Fibroblast of lung (primary cell): ENCODE measurements at regions not wholly inside any gene's neighbourhood (a gene's known extent, or its start where the extent isn't known, plus 50 kb on each side); places are given as distances from the start of the nearest gene placed in this dataset.

Experiments
- DNase-seq, 2 donors: peaks; one replicate each; pipeline versions ENCODE4 v3.0.0 to v3.0.0-alpha.2; 2010; ENCODE audit warnings: low read depth in 2 of 2
- H2AFZ ChIP-seq: 2 replicates; pipeline ENCODE4 v1.5.1; 2012; ENCODE audit warnings: low read length, control low read depth, inconsistent platforms
- H3K27ac ChIP-seq: 2 replicates; pipeline ENCODE4 v1.5.1; 2011; ENCODE audit warnings: low read length, control low read depth; ENCODE audit not compliant: insufficient read depth
- H3K27me3 ChIP-seq: 2 replicates; pipeline ENCODE4 v1.5.1; 2011; ENCODE audit warnings: mild to moderate bottlenecking, low read length; ENCODE audit not compliant: control insufficient read depth, insufficient read depth
- H3K36me3 ChIP-seq: 2 replicates; pipeline ENCODE4 v1.5.1; 2011; ENCODE audit warnings: low read length; ENCODE audit not compliant: control insufficient read depth, insufficient read depth
- H3K4me1 ChIP-seq: 2 replicates; pipeline ENCODE4 v1.5.1; 2011; ENCODE audit warnings: low read length; ENCODE audit not compliant: control insufficient read depth, insufficient read depth; ENCODE audit errors: extremely low read depth
- H3K4me2 ChIP-seq: 2 replicates; pipeline ENCODE4 v1.5.1; 2011; ENCODE audit warnings: low read length, control low read depth; ENCODE audit not compliant: insufficient read depth; ENCODE audit errors: extremely low read depth
- H3K4me3 ChIP-seq, 4 experiments: fragments of 200-600 bp in 1 of 4; sonication (generic) in 1 of 4; replicated peaks in 1 of 4; 2 replicates each; pipeline ENCODE4 v1.5.1; 2011 to 2016; ENCODE audit warnings: low read length in 4 of 4, low read depth in 3 of 4, mild to moderate bottlenecking in 3 of 4, control low read depth in 2 of 4, inconsistent platforms in 1 of 4, mixed read lengths in 1 of 4; ENCODE audit not compliant: insufficient read depth in 1 of 4; ENCODE audit errors: control extremely low read depth in 1 of 4
- H3K79me2 ChIP-seq: 2 replicates; pipeline ENCODE4 v1.5.1; 2012; ENCODE audit warnings: mild to moderate bottlenecking, low read length, inconsistent platforms; ENCODE audit not compliant: control insufficient read depth, insufficient read depth
- H3K9ac ChIP-seq: 2 replicates; pipeline ENCODE4 v1.5.1; 2011; ENCODE audit warnings: mild to moderate bottlenecking, low read length, control low read depth; ENCODE audit not compliant: insufficient read depth
- H3K9me3 ChIP-seq: 2 replicates; pipeline ENCODE4 v1.5.1; 2012; ENCODE audit warnings: low read depth, low read length; ENCODE audit not compliant: control insufficient read depth, insufficient read depth
- H4K20me1 ChIP-seq: 2 replicates; pipeline ENCODE4 v1.5.1; 2011; ENCODE audit warnings: low read length; ENCODE audit not compliant: control insufficient read depth, insufficient read depth; ENCODE audit errors: extremely low read depth
- CTCF ChIP-seq, 2 donors: IDR thresholded peaks in 1 of 2; conservative IDR thresholded peaks in 1 of 2; 1 replicate in 1 of 2; 2 replicates in 1 of 2; pipeline ENCODE4 v1.5.1; 2011 to 2012; ENCODE audit warnings: low read length in 2 of 2, control low read depth in 1 of 2, inconsistent platforms in 1 of 2, low read depth in 1 of 2, mild to moderate bottlenecking in 1 of 2
- EZH2 ChIP-seq: IDR thresholded peaks from 2 replicates; pipeline ENCODE4 v1.5.1; 2012; ENCODE audit warnings: low read length, control low read depth, mild to moderate bottlenecking; ENCODE audit errors: missing control alignments

GRCh38 chr10:10849306-10849705 is 168.4 kb upstream of the CELF2 start:
- Histone ChIP-seq H3K27ac (no peak overlapping the region), H3K9me3 (no peaks in the 10 kb centered on the region)

GRCh38 chr10:10850214-10850613 is 167.5 kb upstream of the CELF2 start:
- no peaks in the 10 kb centered on the region for H4K20me1 ChIP-seq
- no peak overlapping the region for H3K4me3 ChIP-seq
- H3K79me2 ChIP-seq = no peaks in the 10 kb centered on the region
- H3K9ac ChIP-seq = no peak overlapping the region
- no peaks in the 10 kb centered on the region for H3K4me1 ChIP-seq
- H3K9me3 ChIP-seq = no peaks in the 10 kb centered on the region
- no peak for DNase-seq
- no peaks in the 10 kb centered on the region for H3K36me3 ChIP-seq
- TF ChIP-seq EZH2 = no peak
- TF ChIP-seq CTCF (conservative IDR thresholded peaks at IDR 0.05 in 1 of 2, IDR thresholded peaks at IDR 0.05 in 1 of 2; ENCODE audit: low read depth in 1 of 2, low read length in 2 of 2) = no peak
- no peak overlapping the region for H2AFZ ChIP-seq
- no peaks in the 10 kb centered on the region for H3K27me3 ChIP-seq
- no peak overlapping the region for H3K4me2 ChIP-seq
- H3K27ac ChIP-seq = no peak overlapping the region

More at GRCh38 chr10:10849306-10849705, 168.4 kb upstream of the CELF2 start:
- Histone ChIP-seq H3K79me2 (no peaks in the 10 kb centered on the region), H4K20me1 (no peaks in the 10 kb centered on the region), H3K36me3 (no peaks in the 10 kb centered on the region), H3K4me1 (no peaks in the 10 kb centered on the region), H3K9ac (no peak overlapping the region), H3K4me3 (no peak overlapping the region), H2AFZ (no peak overlapping the region), H3K4me2 (no peak overlapping the region), H3K27me3 (no peaks in the 10 kb centered on the region)
- no peak for TF ChIP-seq EZH2
- TF ChIP-seq CTCF (conservative IDR thresholded peaks at IDR 0.05 in 1 of 2, IDR thresholded peaks at IDR 0.05 in 1 of 2; ENCODE audit: low read depth in 1 of 2, low read length in 2 of 2) = no peak
- DNase-seq = no peak

- TF ChIP-seq EZH2 (no peak), CTCF (conservative IDR thresholded peaks at IDR 0.05 in 1 of 2, IDR thresholded peaks at IDR 0.05 in 1 of 2; ENCODE audit: low read depth in 1 of 2, low read length in 2 of 2) (no peak)
- Histone ChIP-seq H3K27ac (no peak overlapping the region), H3K79me2 (no peaks in the 10 kb centered on the region), H3K9me3 (no peaks in the 10 kb centered on the region), H3K9ac (no peak overlapping the region), H2AFZ (no peak overlapping the region), H4K20me1 (no peaks in the 10 kb centered on the region), H3K4me3 (no peak overlapping the region), H3K27me3 (no peaks in the 10 kb centered on the region), H3K4me2 (no peak overlapping the region), H3K4me1 (no peaks in the 10 kb centered on the region), H3K36me3 (no peaks in the 10 kb centered on the region)
- DNase-seq = no peak
Measured at GRCh38 chr10:10852464-10852863, 165.2 kb upstream of the CELF2 start.
